T-helper 9 cell (primary cell): ENCODE measurements at regions not wholly inside any gene's neighbourhood (a gene's known extent, or its start where the extent isn't known, plus 50 kb on each side); places are given as distances from the start of the nearest gene placed in this dataset.
"Not testable (repeated sequence)": the region's sequence is repeated elsewhere in the genome, so short reads cannot be mapped to it uniquely, and the experiment has no call there.

Source experiments
- DNase-seq: peaks from one replicate; pipeline ENCODE4 v3.0.0-alpha.2; 2020

GRCh38 chr1:34371179-34371578 is 194.5 kb downstream of the C1orf94 start:
- DNase-seq = not testable (repeated sequence)

GRCh38 chr1:34371829-34372532 is 195.3 kb downstream of the C1orf94 start:
- no peak for DNase-seq

- no peak for DNase-seq
These were observed 196.2 kb downstream of the C1orf94 start for GRCh38 chr1:34372891-34373290.

- no peak for DNase-seq
These were observed 197.2 kb downstream of the C1orf94 start for GRCh38 chr1:34373912-34374311.

- DNase-seq = no peak
These were observed 199.8 kb downstream of the C1orf94 start for GRCh38 chr1:34376531-34376930.

GRCh38 chr1:34378968-34379856 is 202.5 kb downstream of the C1orf94 start:
- DNase-seq = no peak

- no peak for DNase-seq
These were observed 203.2 kb downstream of the C1orf94 start for GRCh38 chr1:34379911-34380310.

GRCh38 chr1:34380526-34381124 is 203.9 kb downstream of the C1orf94 start:
- DNase-seq = no peak

- no peak for DNase-seq
These were observed 213.3 kb downstream of the C1orf94 start for GRCh38 chr1:34389974-34390373.

- DNase-seq = no peak
These were observed 219.3 kb downstream of the C1orf94 start for GRCh38 chr1:34396042-34396441.

GRCh38 chr1:34398241-34398915 is 221.7 kb downstream of the C1orf94 start:
- no peak for DNase-seq

- no peak for DNase-seq
These were observed 222.2 kb downstream of the C1orf94 start for GRCh38 chr1:34398916-34399275.

GRCh38 chr1:34400675-34401074 is 224.0 kb downstream of the C1orf94 start:
- no peak for DNase-seq

- no peak for DNase-seq
These were observed 226.4 kb downstream of the C1orf94 start for GRCh38 chr1:34403156-34403555.

GRCh38 chr1:34404804-34405203 is 228.1 kb downstream of the C1orf94 start:
- no peak for DNase-seq

GRCh38 chr1:34405266-34405959 is 228.7 kb downstream of the C1orf94 start:
- no peak for DNase-seq

- DNase-seq = no peak
These were observed 229.7 kb downstream of the C1orf94 start for GRCh38 chr1:34406377-34406776.

- DNase-seq = no peak
These were observed 230.3 kb downstream of the C1orf94 start for GRCh38 chr1:34406833-34407539.

- DNase-seq = no peak
These were observed 231.3 kb downstream of the C1orf94 start for GRCh38 chr1:34408011-34408410.

- no peak for DNase-seq
These were observed 233.1 kb downstream of the C1orf94 start for GRCh38 chr1:34409689-34410229.

GRCh38 chr1:34412598-34413370 is 236.1 kb downstream of the C1orf94 start:
- no peak for DNase-seq
